ENCODE measurements at regions not wholly inside any gene's neighbourhood (a gene's known extent, or its start where the extent isn't known, plus 50 kb on each side); places are given as distances from the start of the nearest gene placed in this dataset.

GRCh38 chr1:190595438-190595837 lies 117.8 kb upstream of the BRINP3 start:
- no peak overlapping the region for H3K27ac Mint-ChIP-seq
- no peak for DNase-seq (ENCODE audit: low spot score, unreplicated experiment)
- no peaks in the 10 kb centered on the region for H3K27me3 Mint-ChIP-seq
- no peak overlapping the region for H3K4me3 Mint-ChIP-seq (ENCODE audit: low read depth)
- no peaks in the 10 kb centered on the region for H3K9me3 Mint-ChIP-seq (ENCODE audit: low read depth)
- no peak for TF ChIP-seq CTCF (IDR thresholded peaks at IDR 0.05; ENCODE audit: unreplicated experiment)
- H3K4me1 Mint-ChIP-seq (ENCODE audit: low read depth): peaks cover 2% of the 10 kb centered on the region
- H3K36me3 Mint-ChIP-seq (ENCODE audit: insufficient read depth): no peaks in the 10 kb centered on the region

GRCh38 chr1:190597294-190597693 lies 119.6 kb upstream of the BRINP3 start:
- no peak overlapping the region for H3K27ac Mint-ChIP-seq
- H3K9me3 Mint-ChIP-seq (ENCODE audit: low read depth): no peaks in the 10 kb centered on the region
- no peak overlapping the region for H3K4me3 Mint-ChIP-seq (ENCODE audit: low read depth)
- no peak for TF ChIP-seq CTCF (IDR thresholded peaks at IDR 0.05; ENCODE audit: unreplicated experiment)
- no peaks in the 10 kb centered on the region for H3K36me3 Mint-ChIP-seq (ENCODE audit: insufficient read depth)
- no peaks in the 10 kb centered on the region for H3K27me3 Mint-ChIP-seq
- H3K4me1 Mint-ChIP-seq (ENCODE audit: low read depth): peaks cover 2% of the 10 kb centered on the region
- DNase-seq (ENCODE audit: low spot score, unreplicated experiment): no peak

GRCh38 chr1:190599670-190600069 lies 122.0 kb upstream of the BRINP3 start:
- Mint-ChIP-seq H3K27ac (no peak overlapping the region), H3K27me3 (no peaks in the 10 kb centered on the region), H3K9me3 (ENCODE audit: low read depth) (no peaks in the 10 kb centered on the region)

GRCh38 chr1:190602325-190602724 lies 124.7 kb upstream of the BRINP3 start:
- H3K9me3 Mint-ChIP-seq (ENCODE audit: low read depth): no peaks in the 10 kb centered on the region
- no peak overlapping the region for H3K4me3 Mint-ChIP-seq (ENCODE audit: low read depth)
- no peak for DNase-seq (ENCODE audit: low spot score, unreplicated experiment)
- H3K4me1 Mint-ChIP-seq (ENCODE audit: low read depth): peaks cover under 1% of the 10 kb centered on the region
- no peaks in the 10 kb centered on the region for H3K36me3 Mint-ChIP-seq (ENCODE audit: insufficient read depth)
- TF ChIP-seq CTCF (IDR thresholded peaks at IDR 0.05; ENCODE audit: unreplicated experiment): no peak
- no peaks in the 10 kb centered on the region for H3K27me3 Mint-ChIP-seq
- no peak overlapping the region for H3K27ac Mint-ChIP-seq

More at GRCh38 chr1:190599670-190600069, 122.0 kb upstream of the BRINP3 start:
- no peaks in the 10 kb centered on the region for H3K36me3 Mint-ChIP-seq (ENCODE audit: insufficient read depth)
- peaks cover 2% of the 10 kb centered on the region for H3K4me1 Mint-ChIP-seq (ENCODE audit: low read depth)
- DNase-seq (ENCODE audit: low spot score, unreplicated experiment): no peak
- H3K4me3 Mint-ChIP-seq (ENCODE audit: low read depth): no peak overlapping the region
- TF ChIP-seq CTCF (IDR thresholded peaks at IDR 0.05; ENCODE audit: unreplicated experiment): no peak

GRCh38 chr1:190608282-190608681 lies 130.6 kb upstream of the BRINP3 start:
- H3K27me3 Mint-ChIP-seq: no peaks in the 10 kb centered on the region
- H3K4me1 Mint-ChIP-seq (ENCODE audit: low read depth): no peaks in the 10 kb centered on the region
- no peaks in the 10 kb centered on the region for H3K36me3 Mint-ChIP-seq (ENCODE audit: insufficient read depth)
- H3K4me3 Mint-ChIP-seq (ENCODE audit: low read depth): no peak overlapping the region
- no peak overlapping the region for H3K27ac Mint-ChIP-seq
- TF ChIP-seq CTCF (IDR thresholded peaks at IDR 0.05; ENCODE audit: unreplicated experiment): no peak
- no peaks in the 10 kb centered on the region for H3K9me3 Mint-ChIP-seq (ENCODE audit: low read depth)
- DNase-seq (ENCODE audit: low spot score, unreplicated experiment): no peak

All from progenitor cell of endocrine pancreas (in vitro differentiated cells).